ENCODE measurements at regions not wholly inside any gene's neighbourhood (a gene's known extent, or its start where the extent isn't known, plus 50 kb on each side); places are given as distances from the start of the nearest gene placed in this dataset.
A peak's percentile ranks its signal among the peaks of the same experiment; 100 is the strongest.

GRCh38 chr7:15867441-15867840 is 181.0 kb upstream of the MEOX2 start:
- peaks cover 0 to 4% (median 0%) of the 10 kb centered on the region in 4 donors for H3K4me1 ChIP-seq
- no peaks in the 10 kb centered on the region for H3K9me3 ChIP-seq
- 83 to 84% methylated on average over 1 of the region's 1 CpG for whole genome bisulfite sequencing, 2 donors
- H3K36me3 ChIP-seq, result no peaks in the 10 kb centered on the region
- H3K4me3 ChIP-seq, result no peak overlapping the region
- no peak for DNase-seq (ENCODE audit: low spot score in 2 of 2)
- no peak overlapping the region for H3K27ac ChIP-seq
- no peaks in the 10 kb centered on the region for H3K27me3 ChIP-seq
- no peak for TF ChIP-seq EP300 (IDR thresholded peaks at IDR 0.05)
- TF ChIP-seq POLR2A (IDR thresholded peaks at IDR 0.05), result no peak
- no peak for TF ChIP-seq CTCF (IDR thresholded peaks at IDR 0.05)

- Histone ChIP-seq H3K4me3 (no peak overlapping the region), H3K27me3 (no peaks in the 10 kb centered on the region), H3K36me3 (no peaks in the 10 kb centered on the region), H3K4me1 (peaks cover 0 to 6% (median 2%) of the 10 kb centered on the region in 4 donors), H3K27ac (no peak overlapping the region), H3K9me3 (no peaks in the 10 kb centered on the region)
- TF ChIP-seq EP300 (IDR thresholded peaks at IDR 0.05), result no peak
- no peak for TF ChIP-seq POLR2A (IDR thresholded peaks at IDR 0.05)
- TF ChIP-seq CTCF (IDR thresholded peaks at IDR 0.05), result no peak
- no peak for DNase-seq (ENCODE audit: low spot score in 2 of 2)
- 92 to 98% methylated on average over 1 of the region's 1 CpG for WGBS, 2 donors
These were observed 180.3 kb upstream of the MEOX2 start for GRCh38 chr7:15866753-15867152.

- Histone ChIP-seq H3K27ac (no peak overlapping the region), H3K36me3 (no peaks in the 10 kb centered on the region), H3K27me3 (no peaks in the 10 kb centered on the region), H3K4me1 (peaks cover 0 to 6% (median 2%) of the 10 kb centered on the region in 4 donors), H3K9me3 (no peaks in the 10 kb centered on the region), H3K4me3 (no peak overlapping the region)
- TF ChIP-seq EP300 (IDR thresholded peaks at IDR 0.05), result no peak
- TF ChIP-seq POLR2A (IDR thresholded peaks at IDR 0.05), result no peak
- TF ChIP-seq CTCF (IDR thresholded peaks at IDR 0.05), result no peak
- 88 to 97% methylated on average over 2 of the region's 2 CpGs for WGBS, 2 donors
- DNase-seq (ENCODE audit: low spot score in 2 of 2), result no peak
These were observed 178.1 kb upstream of the MEOX2 start for GRCh38 chr7:15864626-15864991.

- Histone ChIP-seq H3K36me3 (no peaks in the 10 kb centered on the region), H3K27ac (no peak overlapping the region), H3K4me1 (peaks cover 0 to 6% (median 2%) of the 10 kb centered on the region in 4 donors), H3K27me3 (no peaks in the 10 kb centered on the region), H3K4me3 (no peak overlapping the region), H3K9me3 (no peaks in the 10 kb centered on the region)
- DNase-seq (ENCODE audit: low spot score in 2 of 2), result no peak
- TF ChIP-seq POLR2A (IDR thresholded peaks at IDR 0.05), result no peak
- TF ChIP-seq EP300 (IDR thresholded peaks at IDR 0.05), result no peak
- TF ChIP-seq CTCF (IDR thresholded peaks at IDR 0.05), result no peak
- 83 to 90% methylated on average over 4 of the region's 4 CpGs for WGBS, 2 donors
These were observed 177.6 kb upstream of the MEOX2 start for GRCh38 chr7:15863951-15864625.

GRCh38 chr7:15862781-15863165 is 176.3 kb upstream of the MEOX2 start:
- no peak for DNase-seq (ENCODE audit: low spot score in 2 of 2)
- H3K27me3 ChIP-seq, result no peaks in the 10 kb centered on the region
- H3K4me3 ChIP-seq, result no peak overlapping the region
- H3K36me3 ChIP-seq, result no peaks in the 10 kb centered on the region
- peaks cover 0 to 6% (median 2%) of the 10 kb centered on the region in 4 donors for H3K4me1 ChIP-seq
- H3K27ac ChIP-seq, result peak overlapping the region in 1 of 4 donors; percentile 62
- H3K9me3 ChIP-seq, result no peaks in the 10 kb centered on the region
- TF ChIP-seq EP300 (IDR thresholded peaks at IDR 0.05), result no peak
- no peak for TF ChIP-seq POLR2A (IDR thresholded peaks at IDR 0.05)
- TF ChIP-seq CTCF (IDR thresholded peaks at IDR 0.05), result no peak

Measured in tibial nerve (tissue), 4 donors.